COR-L47 (cell line): ENCODE measurements at regions not wholly inside any gene's neighbourhood (a gene's known extent, or its start where the extent isn't known, plus 50 kb on each side); places are given as distances from the start of the nearest gene placed in this dataset.
A peak's percentile ranks its signal among the peaks of the same experiment; 100 is the strongest.

Experiments
- DNase-seq: peaks from one replicate; lab custom pipeline; 2025; lab: John Stamatoyannopoulos, UW

- DNase-seq: no peak
Measured at GRCh38 chr2:147468349-147468748, 376.5 kb upstream of the ACVR2A start.

GRCh38 chr2:147467441-147467840 is 377.4 kb upstream of the ACVR2A start:
- no peak for DNase-seq

GRCh38 chr2:147464737-147465357 is 380.0 kb upstream of the ACVR2A start:
- no peak for DNase-seq

GRCh38 chr2:147463881-147464520 is 380.8 kb upstream of the ACVR2A start:
- no peak for DNase-seq

DNA sequence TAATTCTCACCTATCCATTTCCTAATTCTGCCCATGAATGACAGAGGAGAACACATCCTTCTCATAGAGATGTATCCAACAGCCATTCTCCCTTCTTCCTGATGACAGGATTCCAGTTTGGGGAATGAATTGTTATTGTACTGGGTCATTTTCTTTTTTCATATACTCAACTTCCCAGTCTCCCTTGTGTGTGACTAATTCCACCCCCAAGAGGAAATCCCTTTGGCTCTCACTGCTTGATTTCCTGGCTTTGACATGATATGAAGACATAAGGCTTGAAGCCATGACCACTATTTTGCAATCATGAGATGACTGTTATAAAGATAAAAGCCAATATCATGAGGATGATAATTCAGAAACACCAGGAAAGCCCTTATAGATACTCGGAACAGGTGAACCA is 384.7 kb upstream of the ACVR2A start:
- no peak for DNase-seq

- peak; percentile 18 for DNase-seq
Measured at GRCh38 chr2:147456779-147457178, 388.1 kb upstream of the ACVR2A start.

DNA sequence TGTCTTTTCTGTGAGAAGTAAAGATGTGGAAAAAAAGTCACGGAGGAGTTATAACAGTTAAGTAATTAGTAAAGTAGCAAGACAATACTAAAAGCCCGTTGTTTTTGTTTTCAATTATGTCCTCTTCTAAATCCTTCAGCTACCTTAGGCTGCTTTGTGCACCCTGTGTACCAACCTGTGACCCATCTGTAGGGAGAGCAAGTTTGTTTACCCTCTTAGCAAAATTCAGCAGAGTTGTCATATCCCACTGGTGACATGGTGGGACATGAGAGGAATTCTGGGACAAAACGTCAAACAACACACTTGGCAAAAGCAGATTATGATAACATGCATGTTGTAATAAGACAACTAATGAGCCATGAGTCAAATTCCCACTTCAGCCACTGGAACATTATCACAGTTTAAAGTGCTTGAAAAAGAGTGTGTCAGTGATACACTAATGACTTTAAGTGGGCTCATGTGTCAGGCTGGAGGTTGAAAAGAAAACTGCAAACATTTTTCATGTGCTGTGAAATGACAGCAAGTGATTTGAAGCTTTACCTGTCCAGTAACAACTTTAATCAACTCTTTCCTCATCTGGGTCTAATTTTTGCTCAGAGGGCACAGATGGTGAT is 392.8 kb upstream of the ACVR2A start:
- DNase-seq: no peak

DNA sequence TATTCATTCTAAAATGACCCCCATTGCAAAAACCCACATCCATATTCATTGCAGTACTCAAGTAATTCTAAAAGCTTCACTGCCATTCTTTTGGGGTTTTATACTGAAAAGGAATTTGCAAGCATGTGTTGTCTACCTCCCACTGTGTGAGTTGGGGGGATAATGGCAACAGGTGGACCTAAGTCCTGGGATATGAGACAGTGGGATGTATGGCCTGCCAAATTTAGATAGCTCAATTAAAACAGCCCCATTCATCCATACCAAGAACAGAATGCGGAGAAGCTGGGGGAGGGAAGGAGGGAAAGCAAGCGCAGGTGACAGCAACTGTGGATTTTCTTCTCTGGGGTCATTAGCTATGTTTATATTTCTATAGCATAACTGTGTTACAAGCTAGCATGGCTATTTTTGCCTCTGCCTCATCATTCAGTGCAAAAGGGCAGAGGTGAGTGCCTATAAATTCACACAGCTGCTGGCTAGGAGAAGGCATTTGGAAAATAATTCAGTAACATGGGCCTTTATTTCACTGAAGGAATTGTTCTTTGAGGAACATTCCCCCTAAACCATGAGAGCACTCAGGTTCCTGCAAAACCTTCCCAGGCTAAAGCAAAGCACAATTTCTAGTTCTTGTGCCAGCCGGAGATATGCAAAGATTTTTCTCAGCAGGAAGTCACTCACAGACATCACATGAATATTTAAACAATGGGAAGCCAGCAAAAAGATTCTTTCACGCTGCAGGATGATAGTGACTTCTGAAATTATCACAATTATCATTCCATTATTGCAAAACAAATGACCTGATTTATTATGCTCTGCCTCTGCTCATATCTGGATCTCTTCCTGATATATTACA is 393.9 kb upstream of the ACVR2A start:
- DNase-seq: peak; percentile 14

DNA sequence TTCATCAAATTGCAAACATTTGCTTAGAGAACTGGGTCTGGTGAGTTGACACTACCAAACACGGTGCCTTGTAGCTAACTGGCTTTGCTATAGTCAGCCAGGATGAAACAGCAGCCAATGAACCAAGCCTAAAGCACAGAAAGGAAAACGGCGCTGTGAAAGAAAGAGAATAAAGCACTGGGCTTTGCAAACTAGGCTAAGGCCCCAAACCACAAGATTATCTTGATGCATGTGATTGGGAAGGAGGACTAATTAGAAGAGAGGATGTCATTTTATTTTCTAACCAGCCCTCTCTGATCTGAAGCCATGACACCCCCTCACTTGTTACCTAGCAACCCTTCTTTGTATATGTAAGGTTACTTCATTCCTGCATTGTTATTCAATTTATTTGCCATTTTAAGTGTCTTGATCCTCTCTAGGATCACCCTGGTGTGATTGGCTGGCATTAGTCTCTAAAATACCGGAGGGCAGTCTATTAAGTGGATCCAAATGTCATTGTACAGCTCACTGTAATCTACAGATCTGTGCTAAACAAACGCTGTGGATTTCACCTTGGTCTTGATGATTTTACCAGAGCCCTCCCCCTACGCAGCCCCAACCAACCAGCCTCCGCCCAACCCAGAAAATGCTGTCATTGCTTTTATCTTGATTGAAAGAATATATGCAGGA is 395.4 kb upstream of the ACVR2A start:
- DNase-seq: peak; percentile 24

GRCh38 chr2:147442816-147443215 is 402.0 kb upstream of the ACVR2A start:
- no peak for DNase-seq

GRCh38 chr2:147441182-147441581 is 403.6 kb upstream of the ACVR2A start:
- no peak for DNase-seq

GRCh38 chr2:147440734-147441133 is 404.1 kb upstream of the ACVR2A start:
- DNase-seq: no peak

- DNase-seq: no peak
Measured at GRCh38 chr2:147439986-147440385, 404.8 kb upstream of the ACVR2A start.

DNA sequence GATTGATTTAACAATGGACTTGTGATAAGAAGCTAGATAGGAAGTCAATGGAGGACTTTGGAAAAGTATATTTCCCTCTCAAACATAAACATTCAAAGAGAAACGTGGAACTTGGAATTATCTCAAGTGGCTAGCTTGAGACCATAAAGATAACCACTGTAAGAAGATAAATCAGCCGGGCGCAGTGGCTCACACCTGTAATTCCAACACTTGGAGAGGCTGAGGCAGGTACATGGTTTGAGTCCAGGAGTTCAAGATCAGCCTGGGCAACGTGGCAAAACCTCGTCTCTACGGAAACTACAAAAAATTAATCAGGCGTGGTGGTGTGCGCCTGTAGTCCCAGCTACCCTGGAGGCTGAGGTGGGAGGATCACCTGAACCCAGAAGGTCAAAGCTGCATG is 405.9 kb upstream of the ACVR2A start:
- no peak for DNase-seq

GRCh38 chr2:147433822-147434221 is 411.0 kb upstream of the ACVR2A start:
- DNase-seq: no peak

DNA sequence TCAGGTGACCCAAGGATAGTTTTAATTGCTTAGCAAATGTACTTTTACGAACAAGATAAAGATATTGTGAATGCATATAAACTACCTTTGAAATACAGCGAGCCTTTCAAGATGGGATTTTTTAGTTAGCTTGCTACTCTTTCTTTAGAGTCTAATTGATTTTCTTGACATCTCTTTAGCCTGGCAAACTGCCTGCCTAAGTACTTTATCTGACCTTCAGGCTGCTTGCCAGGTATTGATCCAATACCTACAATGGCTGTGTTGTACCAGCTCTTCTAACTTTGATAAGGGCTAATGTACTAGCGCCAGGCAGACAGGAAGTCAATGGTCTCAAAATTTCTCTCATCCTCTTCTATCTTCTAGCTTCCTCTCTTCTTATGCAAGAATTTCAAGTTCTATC is 414.4 kb upstream of the ACVR2A start:
- no peak for DNase-seq

GRCh38 chr2:147428120-147428747 is 416.6 kb upstream of the ACVR2A start:
- no peak for DNase-seq

DNA sequence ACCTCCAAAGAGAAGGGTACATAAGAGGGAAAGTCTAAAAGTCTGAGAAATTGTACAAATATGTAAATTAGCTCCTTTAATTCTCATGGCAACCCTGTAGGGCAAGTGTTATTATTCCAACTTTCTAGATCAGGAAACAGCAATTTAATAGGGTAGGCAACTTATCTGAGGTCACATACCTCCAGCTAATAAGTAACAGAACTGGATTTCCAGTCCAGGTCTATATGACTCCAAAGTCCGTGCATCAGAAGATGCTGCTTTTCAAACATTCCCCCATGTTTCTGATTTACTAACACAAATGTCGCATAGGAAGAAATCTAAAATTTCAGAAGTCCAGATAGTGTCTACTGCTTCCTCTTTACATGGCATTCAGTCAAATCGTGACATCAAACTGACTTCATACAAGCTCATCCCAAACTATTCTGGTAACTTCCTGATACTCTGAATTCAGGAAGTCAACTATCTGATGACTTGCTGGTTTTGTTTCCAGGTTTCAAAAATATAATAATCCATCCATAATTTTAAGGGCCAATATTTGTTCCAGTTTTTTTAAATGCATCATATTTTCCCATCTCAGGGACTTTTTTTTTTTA is 419.3 kb upstream of the ACVR2A start:
- no peak for DNase-seq

GRCh38 chr2:147424766-147425165 is 420.1 kb upstream of the ACVR2A start:
- no peak for DNase-seq

GRCh38 chr2:147420947-147421675 is 423.7 kb upstream of the ACVR2A start:
- no peak for DNase-seq

DNA sequence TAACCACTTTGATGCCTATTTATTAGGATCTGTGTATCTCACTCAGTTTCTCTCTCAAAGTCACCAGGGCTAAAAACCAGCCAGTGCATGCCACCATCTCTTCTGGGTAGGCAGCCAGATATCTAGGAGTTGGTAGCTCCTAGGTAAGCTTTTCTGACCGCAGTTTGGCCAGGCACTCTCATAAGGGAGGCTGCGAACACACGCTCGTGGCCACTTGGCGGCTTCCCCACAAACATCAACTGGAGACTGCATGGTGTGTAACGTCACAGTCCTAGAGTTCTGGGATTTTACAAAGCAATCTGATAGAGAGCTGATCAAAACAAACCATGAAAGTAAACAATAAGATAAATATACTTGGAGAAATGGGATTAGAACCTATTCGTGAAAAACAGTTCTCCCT is 424.3 kb upstream of the ACVR2A start:
- no peak for DNase-seq
